ENCODE measurements at regions not wholly inside any gene's neighbourhood (a gene's known extent, or its start where the extent isn't known, plus 50 kb on each side); places are given as distances from the start of the nearest gene placed in this dataset.
"Not testable (repeated sequence)": the region's sequence is repeated elsewhere in the genome, so short reads cannot be mapped to it uniquely, and the experiment has no call there.

GRCh38 chr5:71771191-71771590 lies 52.1 kb downstream of the CARTPT start:
- DNase-seq: no peak

- no peak for DNase-seq
These were observed 59.7 kb downstream of the CARTPT start for GRCh38 chr5:71778678-71779276.

- no peak for DNase-seq
These were observed 61.5 kb downstream of the CARTPT start for GRCh38 chr5:71780597-71780996.

GRCh38 chr5:71782393-71782770 lies 63.3 kb downstream of the CARTPT start:
- DNase-seq: no peak

GRCh38 chr5:71782771-71783770 lies 64.0 kb downstream of the CARTPT start:
- DNase-seq: no peak

GRCh38 chr5:71783891-71784290 lies 64.8 kb downstream of the CARTPT start:
- no peak for DNase-seq

- no peak for DNase-seq
These were observed 67.4 kb downstream of the CARTPT start for GRCh38 chr5:71786337-71787055.

GRCh38 chr5:71788794-71789193 lies 69.7 kb downstream of the CARTPT start:
- no peak for DNase-seq

GRCh38 chr5:71789746-71790145 lies 70.7 kb downstream of the CARTPT start:
- DNase-seq: no peak

- DNase-seq: no peak
These were observed 71.4 kb downstream of the CARTPT start for GRCh38 chr5:71790433-71790832.

- DNase-seq: not testable (repeated sequence)
These were observed 73.0 kb downstream of the CARTPT start for GRCh38 chr5:71792041-71792440.

GRCh38 chr5:71794061-71794695 lies 75.1 kb downstream of the CARTPT start:
- DNase-seq: no peak

- DNase-seq: no peak
These were observed 83.6 kb downstream of the CARTPT start for GRCh38 chr5:71802673-71803072.

GRCh38 chr5:71806711-71807110 lies 87.6 kb downstream of the CARTPT start:
- DNase-seq: no peak

GRCh38 chr5:71807909-71808308 lies 88.8 kb downstream of the CARTPT start:
- no peak for DNase-seq

- no peak for DNase-seq
These were observed 90.4 kb downstream of the CARTPT start for GRCh38 chr5:71809446-71809845.

- DNase-seq: no peak
These were observed 90.9 kb downstream of the CARTPT start for GRCh38 chr5:71810023-71810422.

GRCh38 chr5:71810471-71811195 lies 91.6 kb downstream of the CARTPT start:
- DNase-seq: no peak

GRCh38 chr5:71811779-71812178 lies 92.7 kb downstream of the CARTPT start:
- no peak for DNase-seq

- no peak for DNase-seq
These were observed 97.2 kb downstream of the CARTPT start for GRCh38 chr5:71816307-71816706.

GRCh38 chr5:71817891-71818290 lies 98.8 kb downstream of the CARTPT start:
- DNase-seq: no peak

GRCh38 chr5:71821029-71821428 lies 102.0 kb downstream of the CARTPT start:
- DNase-seq: no peak

Data from T1000 (cell line).